AG09309 (cell line): ENCODE measurements at regions not wholly inside any gene's neighbourhood (a gene's known extent, or its start where the extent isn't known, plus 50 kb on each side); places are given as distances from the start of the nearest gene placed in this dataset.

Experiments used
- DNase-seq: peaks from one replicate; pipeline ENCODE4 v3.0.0-alpha.2; 2010; ENCODE audit warnings: low read depth
- H3K4me3 ChIP-seq: 2 replicates; pipeline ENCODE4 v1.5.1; 2011; ENCODE audit warnings: mild to moderate bottlenecking, low read depth, low read length, moderate library complexity; ENCODE audit not compliant: control insufficient read depth
- CTCF ChIP-seq: IDR thresholded peaks from 2 replicates; pipeline ENCODE4 v1.5.1; 2011; ENCODE audit warnings: mild to moderate bottlenecking, low read depth, low read length, inconsistent platforms; ENCODE audit not compliant: insufficient read depth, control insufficient read depth; ENCODE audit errors: missing control alignments

GRCh38 chr17:77462553-77463497 lies 322.1 kb downstream of the SEC14L1 start:
- TF ChIP-seq CTCF = no peak
- H3K4me3 ChIP-seq = no peak overlapping the region
- DNase-seq = no peak

DNA sequence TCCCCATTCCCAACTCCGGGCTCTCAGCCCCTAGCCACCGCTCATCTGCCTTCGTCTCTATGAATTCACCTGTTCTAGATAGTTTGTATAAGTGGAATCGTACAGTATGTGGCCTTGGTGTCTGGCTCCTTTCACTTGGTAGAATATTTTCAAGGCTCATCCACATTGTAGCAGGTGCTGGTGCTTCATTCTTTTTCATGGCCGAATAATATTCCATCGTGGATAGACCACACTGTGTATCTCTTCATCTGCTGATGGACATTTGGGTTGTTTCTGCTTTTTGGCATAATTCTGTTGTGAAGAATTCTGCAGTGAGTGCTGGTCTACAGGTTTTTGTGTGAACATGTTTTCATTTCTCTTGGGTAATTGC lies 324.2 kb downstream of the SEC14L1 start:
- H3K4me3 ChIP-seq = no peak overlapping the region
- DNase-seq = no peak
- no peak for TF ChIP-seq CTCF

- DNase-seq = no peak
- no peak for TF ChIP-seq CTCF
- no peak overlapping the region for H3K4me3 ChIP-seq
Measured at GRCh38 chr17:77465358-77466041, 324.7 kb downstream of the SEC14L1 start.

DNA sequence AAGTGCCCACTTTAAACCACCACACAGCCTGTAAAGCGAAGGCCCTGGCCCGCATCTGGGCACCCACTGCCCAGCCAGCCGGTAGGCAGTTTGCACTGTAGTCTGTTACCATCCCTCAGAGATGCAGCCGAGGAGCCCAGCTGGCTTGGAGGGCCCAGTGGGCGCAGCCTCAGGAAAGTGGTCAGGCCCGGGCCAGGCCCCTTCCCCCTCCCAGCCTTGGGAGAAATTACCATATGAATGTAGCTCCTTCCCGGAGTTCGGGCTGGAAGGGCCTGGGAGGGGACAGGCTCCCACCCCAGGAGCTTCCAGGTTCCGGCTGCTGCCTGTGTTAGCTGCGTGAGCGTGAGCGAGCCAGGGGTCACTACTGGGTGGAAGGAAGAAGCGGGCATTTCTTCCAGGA lies 325.4 kb downstream of the SEC14L1 start:
- no peak for DNase-seq
- TF ChIP-seq CTCF = no peak
- H3K4me3 ChIP-seq = no peak overlapping the region

DNA sequence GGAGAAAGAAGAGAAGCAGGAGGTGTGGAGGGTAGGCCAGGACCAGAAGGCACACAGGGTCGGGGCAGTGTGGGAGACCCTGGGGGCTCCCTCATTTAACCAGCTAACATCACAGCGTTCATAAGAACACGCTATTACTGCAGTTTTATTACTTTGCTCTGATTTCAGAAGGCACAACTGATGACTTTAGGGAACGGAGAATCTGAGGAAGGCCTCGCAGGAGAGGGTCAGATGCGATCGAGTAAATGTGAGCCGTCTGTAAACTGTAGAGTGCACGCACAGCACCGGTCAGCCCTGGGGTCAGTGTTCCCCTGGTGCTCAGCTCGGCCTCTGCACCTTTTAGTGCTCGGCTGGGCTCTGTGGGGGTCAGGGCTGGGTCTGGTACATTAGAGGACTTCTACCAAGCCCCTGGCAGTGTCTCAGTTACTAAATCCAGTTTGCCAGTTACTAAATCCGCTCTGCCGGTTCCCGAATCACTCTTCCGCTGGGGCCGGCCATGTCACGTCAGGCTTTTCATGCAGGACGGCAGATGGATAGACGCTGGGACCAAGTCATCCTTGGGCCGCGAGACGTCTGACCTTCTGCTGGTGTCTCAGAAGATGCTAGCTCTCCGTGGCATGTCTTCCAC lies 325.9 kb downstream of the SEC14L1 start:
- no peak for TF ChIP-seq CTCF
- no peak for DNase-seq
- H3K4me3 ChIP-seq = no peak overlapping the region

DNA sequence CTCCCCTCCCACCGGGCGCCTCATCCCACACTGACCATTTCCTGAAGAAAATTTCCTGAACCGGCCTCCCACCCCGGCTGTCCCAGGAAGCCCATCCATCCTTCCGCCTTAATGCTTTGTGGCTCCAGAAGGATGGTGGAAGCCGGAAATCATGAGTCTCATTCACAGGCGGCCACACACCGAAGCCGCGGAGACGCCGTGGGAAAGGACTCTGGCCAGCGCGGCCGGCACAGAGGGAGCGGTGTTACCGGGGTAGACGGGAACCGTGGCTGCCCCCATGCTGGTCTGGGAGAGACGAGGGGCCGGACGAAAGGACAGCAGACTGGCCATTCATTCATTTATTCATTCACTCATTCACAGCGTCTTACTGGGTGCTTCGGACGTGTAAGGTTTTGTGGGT lies 326.8 kb downstream of the SEC14L1 start:
- no peak for DNase-seq
- no peak overlapping the region for H3K4me3 ChIP-seq
- no peak for TF ChIP-seq CTCF
